Thyroid gland (tissue), 4 donors: ENCODE measurements at regions not wholly inside any gene's neighbourhood (a gene's known extent, or its start where the extent isn't known, plus 50 kb on each side); places are given as distances from the start of the nearest gene placed in this dataset.

Experiments used
- POLR2A ChIP-seq, 2 donors: fragments of 450-650 bp; IDR thresholded peaks; one replicate each; pipeline ENCODE4 v1.6.1; 2017; ENCODE audit warnings: antibody characterized with exemption in 2 of 2, mild to moderate bottlenecking in 2 of 2, moderate library complexity in 1 of 2
- TF ChIP-seq, protein P1 (sequence below), 6 experiments: fragments of 200-600 bp in 3 of 6; fragments of 450-650 bp in 3 of 6; sonication (generic) in 3 of 6; IDR thresholded peaks; one replicate each; pipeline ENCODE4 v1.5.1; 2016 to 2019; ENCODE audit warnings: antibody characterized with exemption in 6 of 6, mild to moderate bottlenecking in 2 of 6, inconsistent platforms in 1 of 6, moderate library complexity in 1 of 6

DNA sequence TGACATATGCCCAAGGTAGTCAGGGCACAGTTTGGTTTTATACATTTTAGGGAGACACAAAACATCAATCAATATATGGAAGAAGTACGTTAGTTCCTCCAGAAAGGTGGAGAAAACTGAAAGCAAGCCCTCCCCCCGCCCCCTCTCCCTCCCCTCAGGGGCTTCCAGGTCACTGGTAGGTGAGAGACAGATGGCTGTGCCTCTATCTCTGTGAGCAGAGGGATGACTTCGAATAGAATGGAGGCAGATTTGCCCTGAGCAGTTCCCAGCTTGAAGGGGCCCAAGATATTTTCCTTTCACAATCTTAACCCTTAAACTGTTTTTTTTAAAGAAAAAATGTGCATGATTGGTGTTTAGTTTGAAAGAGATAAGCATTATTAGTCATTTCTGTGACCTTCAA is 114.0 kb downstream of the PCDH10 start:
- no peak for TF ChIP-seq POLR2A (IDR thresholded peaks at IDR 0.05)
- TF ChIP-seq, protein P1, sequence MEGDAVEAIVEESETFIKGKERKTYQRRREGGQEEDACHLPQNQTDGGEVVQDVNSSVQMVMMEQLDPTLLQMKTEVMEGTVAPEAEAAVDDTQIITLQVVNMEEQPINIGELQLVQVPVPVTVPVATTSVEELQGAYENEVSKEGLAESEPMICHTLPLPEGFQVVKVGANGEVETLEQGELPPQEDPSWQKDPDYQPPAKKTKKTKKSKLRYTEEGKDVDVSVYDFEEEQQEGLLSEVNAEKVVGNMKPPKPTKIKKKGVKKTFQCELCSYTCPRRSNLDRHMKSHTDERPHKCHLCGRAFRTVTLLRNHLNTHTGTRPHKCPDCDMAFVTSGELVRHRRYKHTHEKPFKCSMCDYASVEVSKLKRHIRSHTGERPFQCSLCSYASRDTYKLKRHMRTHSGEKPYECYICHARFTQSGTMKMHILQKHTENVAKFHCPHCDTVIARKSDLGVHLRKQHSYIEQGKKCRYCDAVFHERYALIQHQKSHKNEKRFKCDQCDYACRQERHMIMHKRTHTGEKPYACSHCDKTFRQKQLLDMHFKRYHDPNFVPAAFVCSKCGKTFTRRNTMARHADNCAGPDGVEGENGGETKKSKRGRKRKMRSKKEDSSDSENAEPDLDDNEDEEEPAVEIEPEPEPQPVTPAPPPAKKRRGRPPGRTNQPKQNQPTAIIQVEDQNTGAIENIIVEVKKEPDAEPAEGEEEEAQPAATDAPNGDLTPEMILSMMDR (IDR thresholded peaks at IDR 0.05), result no peak
